HepG2 (cell line): ENCODE measurements at regions not wholly inside any gene's neighbourhood (a gene's known extent, or its start where the extent isn't known, plus 50 kb on each side); places are given as distances from the start of the nearest gene placed in this dataset.

Experiments used
- MEIS1 ChIP-seq: sonication (generic); formaldehyde crosslinking; IDR thresholded peaks from 2 replicates; pipeline ENCODE4 v1.9.0; 2021; ENCODE audit warnings: mild to moderate bottlenecking, missing genetic modification reagents, moderate library complexity, borderline replicate concordance
- NR3C1 ChIP-seq: sonication (generic); formaldehyde crosslinking; IDR thresholded peaks from 2 replicates; pipeline ENCODE4 v1.4.0; 2020; ENCODE audit warnings: missing genetic modification reagents
- POLR2AphosphoS5 ChIP-seq: IDR thresholded peaks from 2 replicates; pipeline ENCODE4 v1.6.1; 2012; ENCODE audit warnings: low read depth, low read length
- PREB ChIP-seq: sonication (generic); formaldehyde crosslinking; IDR thresholded peaks from 2 replicates; pipeline ENCODE4 v1.4.0; 2020; ENCODE audit warnings: missing genetic modification reagents
- RAD21 ChIP-seq: fragments of 450-650 bp; formaldehyde crosslinking; IDR thresholded peaks from 2 replicates; pipeline ENCODE4 v1.5.0; 2020; ENCODE audit warnings: mild to moderate bottlenecking
- TAF1 ChIP-seq: sonication (generic); formaldehyde crosslinking; IDR thresholded peaks from 2 replicates; pipeline ENCODE4 v1.4.0; 2020; ENCODE audit warnings: missing genetic modification reagents
- ZBTB7B ChIP-seq: sonication (generic); formaldehyde crosslinking; IDR thresholded peaks from 2 replicates; pipeline ENCODE4 v1.4.0; 2020; ENCODE audit warnings: missing genetic modification reagents

- TF ChIP-seq NR3C1 (CRISPR knock-in tag) (no peak), MEIS1 (no peak), RAD21 (no peak), PREB (CRISPR knock-in tag) (no peak), POLR2AphosphoS5 (no peak), TAF1 (CRISPR knock-in tag) (no peak), ZBTB7B (no peak)
Observed at GRCh38 chr5:5772202-5772601, 349.7 kb downstream of the ICE1 start.
